ENCODE measurements at regions not wholly inside any gene's neighbourhood (a gene's known extent, or its start where the extent isn't known, plus 50 kb on each side); places are given as distances from the start of the nearest gene placed in this dataset.

DNA sequence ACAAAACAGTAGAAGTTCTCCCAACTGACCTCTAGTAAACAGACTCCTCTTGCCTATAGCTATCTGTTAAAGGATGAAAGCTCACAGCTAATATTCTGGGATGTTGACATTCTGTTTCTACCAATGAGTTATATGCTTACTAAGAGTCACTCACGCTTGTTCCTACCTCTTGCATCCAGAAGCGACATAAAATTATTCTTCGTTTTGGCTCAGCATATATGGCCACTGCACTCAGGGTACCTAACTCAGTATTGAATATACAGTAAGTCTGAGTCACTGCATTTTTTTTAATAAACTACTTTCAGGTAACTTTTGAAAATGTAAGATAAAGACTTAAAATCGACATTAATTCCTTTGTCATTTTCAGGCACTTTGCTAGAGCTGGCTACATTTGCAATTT is 214.4 kb upstream of the STXBP5 start:
- no peak for FAIRE-seq

DNA sequence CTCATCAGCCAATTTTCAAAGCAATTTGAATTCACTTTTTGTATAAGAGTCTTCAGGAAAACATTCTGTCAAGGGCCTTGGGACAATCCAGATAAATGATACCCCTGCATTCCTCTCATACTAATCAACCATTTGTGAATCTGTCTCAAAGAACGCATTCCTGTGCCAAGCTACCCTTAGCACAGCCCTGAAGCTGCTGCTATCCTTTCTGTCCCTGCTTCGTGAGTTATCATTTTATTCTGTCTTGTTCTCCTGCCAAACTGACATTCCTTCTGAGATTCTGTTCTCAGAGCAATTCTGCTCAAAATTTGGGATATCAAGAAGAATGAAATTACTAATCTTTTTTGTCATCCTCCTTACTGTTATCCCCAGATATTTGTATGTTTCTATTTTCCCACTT is 213.9 kb upstream of the STXBP5 start:
- no peak for FAIRE-seq

DNA sequence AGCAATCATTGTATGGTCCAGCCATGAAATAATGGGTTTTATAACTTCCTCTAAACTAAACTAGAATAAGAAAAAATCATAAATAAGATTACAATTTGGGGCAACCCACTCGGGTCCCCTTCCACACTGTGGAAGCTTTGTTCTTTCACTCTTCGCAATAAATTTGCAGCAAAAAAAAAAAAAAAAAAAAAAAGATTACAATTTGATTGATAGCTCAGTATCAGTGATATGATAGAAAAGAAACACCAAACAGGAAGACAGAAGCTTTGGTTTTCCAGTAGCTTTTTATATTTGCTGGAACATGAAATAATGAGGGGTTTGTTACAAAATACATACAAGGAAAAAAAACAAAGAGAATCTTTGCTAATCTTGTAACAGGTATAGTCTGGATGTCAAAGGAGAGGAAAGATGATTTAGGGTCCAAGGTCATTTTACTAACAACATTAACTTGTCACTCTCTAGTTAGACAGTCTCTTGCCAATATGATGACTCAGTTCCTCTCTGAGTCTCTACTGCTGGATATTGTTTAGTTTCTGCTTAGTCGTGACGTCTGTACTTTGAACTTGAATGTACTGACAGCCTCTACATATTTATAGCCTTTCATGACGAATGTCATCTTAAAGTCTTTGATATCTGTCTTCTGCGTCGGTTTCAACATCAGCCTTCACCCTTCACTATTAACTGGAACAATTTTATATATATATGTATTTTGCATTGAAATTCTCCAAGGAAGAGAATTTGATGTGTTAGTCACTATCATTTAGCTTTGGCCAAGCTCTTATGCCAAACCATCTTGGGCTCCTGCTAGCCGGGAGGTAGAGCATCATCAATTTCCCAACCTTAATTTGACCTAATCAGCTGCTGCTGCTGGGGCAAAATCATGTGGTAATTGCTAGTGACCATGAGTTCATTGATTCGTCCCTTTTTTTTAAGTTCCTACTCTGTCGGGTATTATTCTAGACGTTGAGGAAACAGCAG is 213.1 kb upstream of the STXBP5 start:
- FAIRE-seq = no peak

DNA sequence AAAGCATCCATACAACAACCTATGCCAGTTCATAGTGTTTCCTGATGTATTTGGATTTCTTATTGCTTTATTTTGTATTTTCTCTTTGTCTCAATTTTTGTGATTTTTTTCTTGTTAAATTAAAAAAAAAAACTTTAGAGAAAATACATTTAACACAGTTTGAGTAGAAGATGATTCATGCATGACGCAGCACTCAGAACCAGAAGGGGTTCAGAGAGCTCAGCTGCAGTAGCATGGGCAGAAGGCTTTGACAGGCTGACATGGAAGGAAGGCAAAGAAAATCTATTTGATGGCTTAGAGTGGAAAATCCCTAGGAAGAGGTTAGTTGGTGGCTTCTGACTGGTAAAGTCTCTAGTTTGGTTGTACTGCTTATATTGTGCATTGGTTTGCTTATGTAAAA is 207.2 kb upstream of the STXBP5 start:
- no peak for FAIRE-seq

DNA sequence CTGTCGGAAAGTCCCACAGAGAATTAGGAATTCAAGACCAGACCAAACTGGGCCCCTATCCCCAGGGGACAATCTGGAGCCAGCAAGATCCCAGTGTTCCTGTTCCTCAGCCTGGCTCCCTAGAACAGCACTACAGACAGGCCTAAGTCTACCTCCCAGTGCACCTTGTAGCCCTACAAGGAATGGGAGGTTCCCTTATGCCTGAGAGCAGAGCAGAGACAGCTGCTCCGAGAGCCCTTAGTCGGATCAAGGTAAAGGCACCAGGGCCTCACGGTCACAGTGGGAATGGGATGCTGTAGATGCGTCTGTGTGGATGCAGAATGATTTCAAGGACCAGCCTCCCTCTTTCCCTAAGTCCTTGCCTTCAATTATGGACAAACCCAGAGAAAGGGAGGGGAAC is 204.5 kb upstream of the STXBP5 start:
- FAIRE-seq = no peak

DNA sequence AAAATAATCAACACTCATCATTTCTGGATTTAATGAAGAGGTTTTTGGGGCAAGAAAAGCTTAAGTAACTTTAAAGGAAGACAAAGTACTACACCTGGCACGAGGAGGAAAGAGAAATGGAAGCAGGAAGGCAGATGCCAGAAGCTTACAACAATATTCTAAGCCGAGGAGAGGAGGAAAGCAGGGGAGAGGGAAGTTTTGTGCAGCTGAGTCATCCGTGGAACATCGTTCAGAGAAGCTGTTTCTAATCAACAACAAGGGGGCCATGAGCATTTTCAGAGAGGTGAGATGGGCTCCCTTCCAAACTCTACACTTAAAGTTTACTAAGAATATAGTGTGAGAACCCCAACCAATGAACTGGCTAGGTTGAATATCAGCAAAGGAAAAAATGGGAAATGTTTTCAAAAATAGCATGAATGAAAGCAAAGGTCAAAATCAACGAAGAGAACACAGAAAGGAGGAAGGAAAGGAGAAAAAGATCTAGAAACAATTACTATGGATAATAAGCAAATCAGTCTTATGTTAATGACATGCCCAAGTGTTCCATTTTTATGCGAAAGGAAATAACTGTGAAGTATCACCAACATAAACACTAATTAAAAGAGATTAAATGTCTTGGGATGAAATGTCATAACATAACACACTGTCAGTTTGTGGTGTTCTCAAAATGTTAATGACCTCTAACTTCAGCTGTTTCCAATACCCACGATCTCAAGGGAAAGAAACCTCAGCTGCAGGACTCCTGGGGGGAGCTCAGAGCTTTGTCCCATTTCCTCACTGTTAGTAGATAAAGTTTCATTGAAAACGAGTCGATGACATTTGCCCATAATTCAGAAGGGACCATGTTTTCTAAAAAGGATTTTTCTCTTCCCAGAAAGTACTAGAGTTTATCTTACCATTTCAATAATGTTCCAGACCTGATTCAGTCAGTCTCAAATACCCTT is 203.4 kb upstream of the STXBP5 start:
- no peak for FAIRE-seq

DNA sequence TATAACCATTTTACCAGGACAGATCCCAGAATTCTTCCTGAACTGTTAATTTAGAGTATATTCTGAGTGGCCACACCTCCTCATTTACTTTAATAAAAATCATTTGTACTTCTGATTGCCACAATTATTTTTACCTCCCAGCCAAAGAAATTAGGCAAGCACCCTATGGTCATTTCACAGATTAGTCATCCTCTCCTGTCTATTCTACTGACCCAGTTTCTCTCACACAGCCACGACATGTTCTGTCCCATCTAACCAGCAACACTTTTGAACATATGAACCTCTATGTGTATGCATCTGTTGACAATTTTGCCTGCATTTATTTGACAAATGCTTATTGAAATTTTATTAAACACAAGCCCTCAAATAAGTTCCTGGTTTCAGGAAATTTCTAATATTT is 202.6 kb upstream of the STXBP5 start:
- no peak for FAIRE-seq

DNA sequence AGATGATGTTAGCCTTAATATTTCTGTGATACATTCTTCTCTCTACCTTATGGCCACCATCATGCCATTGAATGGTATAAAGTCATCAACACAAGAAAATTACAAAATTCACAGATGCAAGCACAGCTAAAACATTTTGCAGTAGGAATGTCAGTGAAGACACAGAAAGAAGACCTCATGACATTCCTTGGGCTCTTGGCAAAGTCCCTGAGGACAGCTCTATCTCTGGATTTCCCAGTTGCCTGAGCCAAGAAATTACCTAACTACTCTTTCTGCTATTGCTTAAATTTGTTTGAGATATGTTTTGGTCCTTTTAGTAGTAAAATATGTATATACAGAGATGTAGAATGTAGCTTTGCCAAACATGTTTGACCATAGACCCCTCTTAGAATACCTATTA is 201.0 kb upstream of the STXBP5 start:
- FAIRE-seq = no peak

DNA sequence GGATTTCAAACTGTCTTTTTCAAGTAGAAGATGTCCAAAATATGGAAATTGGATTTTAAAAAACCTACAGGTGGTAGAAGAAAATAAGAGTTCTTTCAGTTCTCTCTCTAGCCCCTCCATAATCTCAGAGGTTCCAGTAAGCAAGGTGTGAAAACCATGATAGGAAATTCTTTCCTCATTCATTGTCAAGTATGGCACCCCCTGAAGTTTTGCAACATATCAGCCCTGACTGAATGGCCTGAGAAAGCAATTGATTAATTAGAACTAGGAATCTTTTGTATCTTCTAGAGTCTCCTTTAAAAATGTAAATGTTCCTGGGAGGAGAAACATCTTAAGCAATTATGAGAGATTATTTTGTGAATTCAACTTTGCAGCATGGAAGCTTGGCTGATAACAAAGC is 198.7 kb upstream of the STXBP5 start:
- FAIRE-seq = no peak

DNA sequence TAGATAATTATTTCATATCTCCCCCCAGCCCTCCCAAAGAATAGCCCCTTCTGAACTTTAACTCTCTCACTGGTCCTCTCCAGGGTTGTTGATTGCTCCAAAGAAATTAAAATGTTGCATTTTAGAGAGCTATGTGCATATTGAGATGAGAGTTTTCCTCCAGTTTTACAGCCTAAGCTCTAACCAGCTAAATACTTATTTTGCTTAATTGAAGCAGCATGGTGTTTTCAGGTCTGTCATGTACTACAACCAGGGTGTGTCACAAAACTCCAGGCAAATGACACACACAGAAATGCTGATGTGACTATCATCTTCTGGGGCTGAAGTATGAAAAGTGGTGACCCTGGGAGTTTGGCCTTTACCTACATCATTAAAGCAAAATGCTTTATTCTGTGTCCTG is 196.8 kb upstream of the STXBP5 start:
- no peak for FAIRE-seq

DNA sequence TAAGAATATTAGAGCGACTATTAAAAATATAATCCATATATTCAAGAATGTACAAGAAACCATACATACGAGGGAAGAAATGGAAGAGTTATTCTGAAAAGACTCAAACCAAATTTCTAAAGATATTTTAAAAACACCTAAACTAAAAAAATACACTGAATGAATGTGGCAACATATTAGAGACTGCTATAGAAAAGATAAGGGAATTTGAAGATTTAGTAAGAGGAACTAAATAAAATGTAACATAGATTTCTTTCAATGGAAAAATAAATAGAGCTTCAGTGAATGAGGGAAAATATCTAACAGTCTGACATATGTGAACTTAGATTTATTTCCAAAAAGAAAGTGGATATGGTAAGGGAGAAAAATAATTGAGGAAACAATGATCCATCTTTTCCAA is 194.9 kb upstream of the STXBP5 start:
- FAIRE-seq = no peak

DNA sequence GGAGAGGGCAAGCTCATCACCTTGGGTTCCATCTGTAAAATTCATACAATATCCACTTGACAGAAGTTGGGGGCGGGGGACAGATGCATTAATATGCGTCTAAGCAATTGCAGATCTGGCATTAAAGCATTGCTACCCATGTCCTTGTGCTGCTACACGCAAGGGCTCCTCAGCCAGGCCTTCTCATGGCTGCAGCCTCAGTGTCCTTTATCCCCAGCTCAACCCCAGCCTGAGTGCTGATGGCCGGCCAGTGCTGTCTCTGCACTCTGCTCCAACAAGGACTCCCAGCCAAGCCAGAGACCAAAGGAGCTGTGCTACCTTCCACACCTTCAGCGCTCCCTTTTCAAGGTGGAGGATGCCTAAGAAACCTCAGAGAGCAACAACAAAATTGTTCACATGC is 188.5 kb upstream of the STXBP5 start:
- FAIRE-seq = no peak

DNA sequence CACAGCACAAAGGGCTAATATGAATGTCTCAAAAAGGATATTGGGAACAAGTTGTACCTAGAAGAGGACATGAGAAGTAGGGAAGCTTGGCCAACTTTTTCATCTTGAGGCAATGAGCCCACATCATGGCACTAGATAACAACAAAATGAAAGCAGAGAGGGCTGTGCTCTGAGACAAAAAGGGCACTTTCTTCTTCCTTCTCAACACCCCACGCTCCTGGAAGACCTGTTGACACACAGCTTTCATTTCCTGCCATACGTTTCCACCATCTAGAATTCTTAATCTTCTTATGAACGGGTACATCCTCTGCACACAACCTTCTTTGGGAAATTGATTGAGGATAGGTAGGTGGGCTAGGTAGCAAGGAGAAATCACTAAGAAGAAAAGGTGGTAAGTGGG is 187.8 kb upstream of the STXBP5 start:
- no peak for FAIRE-seq

DNA sequence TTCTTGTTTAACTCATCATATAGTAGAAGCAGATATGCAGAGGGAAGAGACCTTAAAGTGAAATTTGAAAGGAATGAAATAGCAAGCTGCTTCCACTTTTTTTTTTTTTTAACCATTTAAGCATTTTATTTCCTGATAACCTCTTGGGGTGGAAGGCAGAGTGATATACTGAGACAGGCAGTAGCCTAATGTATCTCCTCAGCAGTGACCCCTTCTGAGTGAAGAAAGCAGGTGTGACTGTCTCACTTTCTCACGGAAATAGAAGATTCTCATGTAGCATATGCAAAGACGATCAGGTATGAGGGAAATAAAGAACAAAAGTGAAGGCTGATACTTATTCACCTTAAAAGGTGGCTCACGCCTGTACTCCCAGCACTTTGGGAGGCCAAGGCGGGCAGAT is 187.1 kb upstream of the STXBP5 start:
- no peak for FAIRE-seq

DNA sequence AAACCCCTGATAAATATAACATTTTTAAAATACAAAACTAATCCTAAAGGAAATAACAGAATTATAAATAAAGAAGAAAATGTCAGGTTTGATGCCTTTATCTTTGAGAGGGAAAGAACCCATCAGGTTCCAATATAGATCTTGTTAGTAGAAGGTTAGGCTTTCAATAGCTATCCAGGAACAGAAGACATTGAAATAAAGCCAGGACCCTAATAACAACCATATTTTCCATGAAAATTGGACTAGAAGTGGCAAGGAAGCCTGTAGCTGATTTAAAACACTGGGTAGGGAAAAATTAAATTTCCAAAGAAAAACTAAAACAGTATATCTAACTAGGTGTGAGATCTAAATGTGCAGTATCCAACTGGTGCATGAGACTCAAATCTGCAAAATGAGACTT is 185.2 kb upstream of the STXBP5 start:
- FAIRE-seq = no peak

DNA sequence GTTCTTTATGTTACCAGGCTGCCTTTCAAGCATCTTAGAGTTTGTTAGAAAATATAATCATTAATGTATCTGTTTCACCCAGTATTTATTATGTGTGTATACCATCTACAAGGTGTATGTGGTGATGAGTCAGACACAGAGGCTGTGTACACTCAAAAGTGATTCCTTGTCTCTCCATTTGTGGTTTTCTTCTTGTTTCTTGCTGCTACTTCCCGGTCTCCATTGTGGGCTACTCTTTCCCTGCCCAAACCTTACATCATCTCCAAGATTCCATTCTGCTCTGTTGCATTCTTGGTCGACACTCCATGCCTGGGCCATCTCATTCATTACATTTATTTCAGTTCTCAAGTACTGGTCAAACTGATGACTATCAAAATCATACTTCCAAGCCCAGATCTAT is 182.2 kb upstream of the STXBP5 start:
- FAIRE-seq = no peak

DNA sequence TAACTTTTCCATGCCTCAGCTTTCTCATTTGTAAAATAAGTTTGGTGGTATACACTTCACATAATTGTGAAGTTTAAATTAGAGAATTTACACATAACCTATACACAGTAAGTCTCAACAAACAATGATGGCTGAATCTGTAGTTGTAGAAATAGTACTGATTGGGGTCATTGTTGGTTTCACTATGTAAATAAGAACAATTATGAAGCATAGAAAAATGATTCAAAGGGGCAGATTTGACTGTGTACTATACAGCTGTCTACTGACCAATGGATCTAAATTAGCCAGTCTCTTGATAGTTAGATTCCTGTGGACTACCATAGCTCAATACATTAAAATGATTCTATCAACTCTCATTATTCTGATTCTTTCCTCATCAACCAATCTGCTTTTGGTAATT is 181.1 kb upstream of the STXBP5 start:
- no peak for FAIRE-seq

DNA sequence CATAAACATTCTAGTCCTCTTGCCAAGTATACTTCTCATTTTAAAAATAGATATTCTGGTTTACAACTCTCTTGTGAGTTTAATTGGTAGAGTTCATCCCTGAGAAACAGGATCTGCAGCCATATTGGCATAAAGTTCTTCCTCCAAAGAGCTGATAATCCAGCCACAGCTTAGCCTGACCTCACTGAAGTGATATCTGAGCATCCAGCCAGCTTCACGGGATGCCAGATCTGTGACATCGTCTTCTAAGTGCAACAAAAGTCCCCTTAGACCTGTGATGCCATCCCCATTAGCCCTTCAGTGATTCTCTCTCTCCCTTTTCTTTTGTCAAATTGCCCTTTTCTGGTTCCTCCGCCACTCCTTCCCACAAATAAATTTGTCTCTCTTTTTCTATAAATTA is 180.6 kb upstream of the STXBP5 start:
- no peak for FAIRE-seq

DNA sequence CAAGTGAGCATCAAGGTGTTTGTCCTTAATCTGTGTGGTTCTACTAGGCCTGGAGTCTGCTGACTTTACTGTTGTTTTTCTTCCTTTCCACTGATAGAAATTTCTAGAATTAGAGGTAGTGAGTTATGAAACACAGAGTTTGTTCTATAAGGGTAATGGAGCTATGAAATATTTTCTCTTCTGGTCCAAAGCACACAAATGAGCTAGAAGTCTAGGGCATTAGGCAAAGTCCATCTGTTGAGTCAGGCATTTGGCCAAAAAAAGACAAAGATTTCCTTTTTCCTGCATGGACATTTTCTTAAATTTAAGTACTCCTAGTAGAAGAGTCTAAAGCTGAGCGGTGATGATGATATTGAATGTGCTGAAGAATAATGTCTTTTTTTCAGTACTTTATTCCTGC is 174.3 kb upstream of the STXBP5 start:
- FAIRE-seq = no peak

DNA sequence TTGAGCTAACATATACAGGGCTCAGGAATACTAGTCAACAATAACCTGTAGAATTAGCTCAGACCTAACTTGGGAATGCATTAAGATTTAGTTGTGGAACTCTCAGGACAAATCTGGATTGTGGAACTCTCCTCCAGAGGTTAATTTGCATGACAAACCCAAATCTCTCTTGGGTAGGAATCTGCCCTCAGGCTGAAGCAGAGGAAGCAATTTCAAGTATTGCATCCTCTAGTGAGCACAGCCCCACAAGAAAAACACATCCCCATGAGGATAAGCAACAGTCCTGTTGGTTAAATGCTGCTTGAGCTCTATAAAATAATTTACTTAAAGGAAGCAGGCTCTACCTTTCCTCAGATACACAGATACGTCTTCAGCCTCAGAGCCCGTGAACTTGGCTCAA is 170.9 kb upstream of the STXBP5 start:
- no peak for FAIRE-seq

DNA sequence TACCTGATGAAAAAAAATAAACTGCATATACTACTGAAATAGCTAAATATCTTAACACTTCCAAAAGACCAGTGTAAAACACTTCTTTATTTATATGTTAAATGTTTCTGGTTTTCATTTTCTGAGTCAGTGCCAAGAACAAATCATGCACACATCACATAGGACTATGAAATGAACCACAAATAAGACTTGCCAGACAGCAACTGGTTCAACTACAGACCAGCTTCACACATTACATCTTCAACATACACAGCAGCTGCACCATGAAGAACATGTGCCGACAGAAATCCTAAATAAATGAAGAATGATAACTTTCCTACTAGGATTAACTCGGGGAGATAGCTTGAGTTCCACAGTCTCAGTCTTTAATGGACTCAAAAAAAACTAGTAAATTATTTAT is 168.3 kb upstream of the STXBP5 start:
- FAIRE-seq = no peak

DNA sequence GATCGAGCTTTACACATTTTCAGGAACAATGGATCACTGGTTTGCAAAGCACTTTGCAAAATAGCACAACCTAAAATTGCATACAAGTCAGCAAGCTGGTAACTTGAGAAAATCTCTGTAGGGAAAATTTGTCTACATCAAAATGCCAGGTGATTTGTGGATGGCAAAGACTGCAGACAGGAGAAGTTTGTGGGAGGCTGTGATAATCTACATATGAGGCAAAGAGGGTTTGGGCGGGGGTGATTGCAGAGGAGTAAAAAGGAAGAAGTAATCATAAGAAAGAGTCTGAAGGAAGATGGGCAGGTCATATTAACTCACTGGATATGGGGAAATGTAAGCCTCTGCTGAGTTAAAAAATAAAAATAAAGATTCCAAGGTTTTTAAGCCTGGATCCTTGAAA is 166.3 kb upstream of the STXBP5 start:
- no peak for FAIRE-seq

DNA sequence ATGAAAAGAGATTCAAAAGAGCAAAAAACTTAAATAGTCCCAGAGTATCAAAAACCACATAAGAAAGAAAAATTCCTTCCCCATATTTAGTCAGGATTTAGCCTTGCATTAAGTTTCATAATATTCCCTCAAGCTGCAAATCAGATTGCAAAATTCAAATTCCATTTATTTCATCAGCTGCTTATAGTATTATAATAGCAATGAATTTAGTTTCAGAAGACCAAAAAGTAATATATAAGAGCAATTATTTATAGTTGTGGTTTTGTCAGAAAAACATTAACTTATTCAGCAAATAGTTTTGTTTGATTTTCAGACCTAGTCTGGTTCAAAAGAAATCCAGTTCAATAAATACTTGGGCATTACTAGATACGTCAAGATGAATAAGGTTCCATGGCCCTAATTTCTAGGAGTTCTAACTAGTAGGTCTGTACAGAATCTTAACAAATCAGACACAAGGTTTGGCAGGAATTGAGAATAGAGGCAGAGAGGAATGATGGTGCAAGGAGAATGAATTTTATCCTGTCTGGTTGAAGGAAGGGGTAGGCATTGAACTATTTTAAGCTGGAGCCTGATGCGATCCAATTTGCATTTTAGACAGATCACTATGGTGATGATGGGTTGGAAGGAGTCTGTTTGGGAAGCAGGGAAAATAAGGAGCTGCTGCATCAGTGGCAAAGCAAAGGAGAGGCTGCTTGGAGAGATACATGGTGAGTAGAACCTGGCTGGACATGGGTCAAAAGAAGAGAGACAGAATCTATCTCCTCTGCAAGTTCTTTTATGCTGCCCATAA is 163.9 kb upstream of the STXBP5 start:
- FAIRE-seq = no peak

Measured in endometrium (tissue), 2 donors.